NB4 (cell line): ENCODE measurements at regions not wholly inside any gene's neighbourhood (a gene's known extent, or its start where the extent isn't known, plus 50 kb on each side); places are given as distances from the start of the nearest gene placed in this dataset.

ENCODE experiments used
- DNase-seq: peaks from one replicate; pipeline ENCODE4 v3.0.0; 2010; ENCODE audit warnings: low read depth
- H3K4me3 ChIP-seq: one replicate; pipeline ENCODE4 v1.5.1; 2011; ENCODE audit warnings: mild to moderate bottlenecking, low read depth, low read length, moderate library complexity
- MYC ChIP-seq: IDR thresholded peaks from 2 replicates; pipeline ENCODE4 v1.6.1; 2011; ENCODE audit warnings: low read depth, low read length
- POLR2A ChIP-seq: IDR thresholded peaks from 2 replicates; pipeline ENCODE4 v1.6.1; 2011; ENCODE audit warnings: mild to moderate bottlenecking; ENCODE audit not compliant: insufficient read length; ENCODE audit errors: extremely low read depth
- TF ChIP-seq, protein P1 (sequence below): IDR thresholded peaks from one replicate; pipeline ENCODE4 v1.5.1; 2012; ENCODE audit warnings: low read depth, low read length
- TF ChIP-seq, protein P2 (sequence below): IDR thresholded peaks from 2 replicates; pipeline ENCODE4 v1.6.1; 2011; ENCODE audit warnings: low read depth, low read length

DNA sequence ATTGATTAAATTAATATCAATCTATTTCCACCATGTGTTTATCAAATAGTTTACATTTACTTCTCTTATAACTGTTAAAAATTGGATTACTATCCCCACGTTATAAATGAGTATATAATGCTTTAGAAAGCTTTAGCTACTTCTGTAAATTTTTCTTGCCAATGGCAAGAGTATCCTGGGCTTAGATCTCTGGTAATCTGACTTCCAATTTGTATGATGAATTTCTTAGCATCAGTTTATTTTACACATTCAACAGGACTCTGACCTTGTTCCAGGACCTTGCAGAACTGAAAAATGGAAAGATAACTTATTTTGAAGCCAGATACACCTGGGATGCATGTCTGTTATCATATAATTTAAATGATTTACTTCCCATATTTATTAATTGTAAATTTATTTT, 2759.4 kb downstream of the PCDH9 start:
- DNase-seq = no peak
- TF ChIP-seq, protein P1, sequence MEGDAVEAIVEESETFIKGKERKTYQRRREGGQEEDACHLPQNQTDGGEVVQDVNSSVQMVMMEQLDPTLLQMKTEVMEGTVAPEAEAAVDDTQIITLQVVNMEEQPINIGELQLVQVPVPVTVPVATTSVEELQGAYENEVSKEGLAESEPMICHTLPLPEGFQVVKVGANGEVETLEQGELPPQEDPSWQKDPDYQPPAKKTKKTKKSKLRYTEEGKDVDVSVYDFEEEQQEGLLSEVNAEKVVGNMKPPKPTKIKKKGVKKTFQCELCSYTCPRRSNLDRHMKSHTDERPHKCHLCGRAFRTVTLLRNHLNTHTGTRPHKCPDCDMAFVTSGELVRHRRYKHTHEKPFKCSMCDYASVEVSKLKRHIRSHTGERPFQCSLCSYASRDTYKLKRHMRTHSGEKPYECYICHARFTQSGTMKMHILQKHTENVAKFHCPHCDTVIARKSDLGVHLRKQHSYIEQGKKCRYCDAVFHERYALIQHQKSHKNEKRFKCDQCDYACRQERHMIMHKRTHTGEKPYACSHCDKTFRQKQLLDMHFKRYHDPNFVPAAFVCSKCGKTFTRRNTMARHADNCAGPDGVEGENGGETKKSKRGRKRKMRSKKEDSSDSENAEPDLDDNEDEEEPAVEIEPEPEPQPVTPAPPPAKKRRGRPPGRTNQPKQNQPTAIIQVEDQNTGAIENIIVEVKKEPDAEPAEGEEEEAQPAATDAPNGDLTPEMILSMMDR = no peak
- TF ChIP-seq, protein P2, sequence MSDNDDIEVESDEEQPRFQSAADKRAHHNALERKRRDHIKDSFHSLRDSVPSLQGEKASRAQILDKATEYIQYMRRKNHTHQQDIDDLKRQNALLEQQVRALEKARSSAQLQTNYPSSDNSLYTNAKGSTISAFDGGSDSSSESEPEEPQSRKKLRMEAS = no peak
- TF ChIP-seq POLR2A = no peak
- no peak for TF ChIP-seq MYC
- no peak overlapping the region for H3K4me3 ChIP-seq

DNA sequence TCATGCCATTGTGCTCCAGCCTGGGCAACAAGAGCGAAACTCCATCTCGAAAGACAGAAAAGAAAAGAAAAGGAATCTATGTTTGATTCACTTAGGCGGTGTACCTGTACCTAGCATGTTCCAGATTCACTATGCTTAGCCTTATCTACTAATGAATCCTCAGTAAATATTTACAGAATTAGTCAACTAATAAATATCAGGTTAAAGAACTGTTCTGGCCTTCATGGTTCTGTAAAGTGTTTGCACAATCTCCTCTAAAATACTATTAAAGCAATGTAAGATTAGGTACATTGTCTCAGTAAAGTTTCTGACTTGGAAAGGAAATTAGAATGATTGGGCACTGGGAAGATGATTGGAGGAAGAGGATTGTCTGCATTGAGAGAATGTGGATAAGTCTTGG, 2770.4 kb downstream of the PCDH9 start:
- no peak overlapping the region for H3K4me3 ChIP-seq
- no peak for DNase-seq
- TF ChIP-seq POLR2A = no peak
- TF ChIP-seq MYC = no peak
- TF ChIP-seq, protein P2 = no peak
- TF ChIP-seq, protein P1 = no peak

DNA sequence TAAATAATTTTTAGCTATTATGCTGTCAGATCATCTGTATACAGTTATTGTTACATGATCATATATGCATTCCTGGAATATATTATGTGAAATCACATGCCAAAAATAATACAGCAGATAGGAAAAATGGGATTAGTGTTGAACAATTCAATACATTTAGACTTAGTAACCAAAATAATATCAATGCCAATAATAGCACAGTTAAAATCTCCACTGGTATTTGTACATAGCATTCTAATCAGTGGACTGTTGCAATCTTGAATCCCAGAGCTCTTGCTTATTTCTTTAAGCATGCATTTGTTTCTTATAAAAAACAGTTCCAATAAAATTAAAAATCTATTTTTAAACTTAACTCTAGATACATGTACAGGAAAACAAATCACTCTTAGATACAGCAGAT, 2772.2 kb downstream of the PCDH9 start:
- no peak for DNase-seq
- TF ChIP-seq, protein P1 = no peak
- TF ChIP-seq, protein P2 = no peak
- TF ChIP-seq POLR2A = no peak
- TF ChIP-seq MYC = no peak

DNA sequence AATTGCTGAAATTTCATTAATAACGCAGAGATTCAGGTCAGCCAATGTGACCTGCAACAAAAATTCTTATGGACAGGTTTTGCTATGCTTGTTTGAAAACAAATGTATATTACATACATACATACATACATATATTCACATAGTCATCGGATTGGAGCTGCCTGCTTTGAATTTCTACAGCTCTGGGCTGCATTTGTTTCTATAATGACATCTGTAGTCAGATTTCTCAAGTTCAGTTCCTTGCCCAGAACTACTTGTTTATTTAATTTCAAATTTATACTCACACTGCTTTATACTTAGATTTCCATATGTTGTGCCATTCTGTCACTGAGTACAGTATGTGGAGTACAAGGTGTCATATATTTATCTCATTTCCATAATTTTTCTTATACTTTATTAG, 2775.0 kb downstream of the PCDH9 start:
- TF ChIP-seq POLR2A = no peak
- TF ChIP-seq, protein P2 = no peak
- no peak for TF ChIP-seq MYC
- TF ChIP-seq, protein P1 = no peak
- no peak for DNase-seq
- no peak overlapping the region for H3K4me3 ChIP-seq

More for the DNA sequence above, 2772.2 kb downstream of the PCDH9 start:
- H3K4me3 ChIP-seq = no peak overlapping the region

DNA sequence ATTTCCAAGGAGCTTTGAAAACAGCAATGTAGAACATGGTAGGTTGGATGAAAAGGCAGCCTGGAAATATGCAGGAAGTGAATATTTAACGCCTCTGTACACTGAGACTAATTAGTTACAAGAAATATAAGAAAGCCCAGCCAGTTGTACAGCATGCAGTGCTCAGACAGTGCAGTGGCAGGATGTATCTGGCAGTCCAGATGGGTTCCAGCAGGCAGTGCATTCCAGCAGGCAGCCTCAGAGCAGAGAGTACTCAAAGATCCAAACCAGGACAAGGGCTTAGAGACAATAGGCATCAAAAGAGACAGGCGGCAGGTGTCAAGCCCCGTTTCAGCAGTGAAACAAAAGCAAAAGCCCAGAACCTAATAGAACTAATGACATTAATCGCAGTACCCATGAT, 2776.3 kb downstream of the PCDH9 start:
- DNase-seq = no peak
- no peak for TF ChIP-seq POLR2A
- TF ChIP-seq, protein P2 = no peak
- TF ChIP-seq, protein P1 = no peak
- no peak overlapping the region for H3K4me3 ChIP-seq

DNA sequence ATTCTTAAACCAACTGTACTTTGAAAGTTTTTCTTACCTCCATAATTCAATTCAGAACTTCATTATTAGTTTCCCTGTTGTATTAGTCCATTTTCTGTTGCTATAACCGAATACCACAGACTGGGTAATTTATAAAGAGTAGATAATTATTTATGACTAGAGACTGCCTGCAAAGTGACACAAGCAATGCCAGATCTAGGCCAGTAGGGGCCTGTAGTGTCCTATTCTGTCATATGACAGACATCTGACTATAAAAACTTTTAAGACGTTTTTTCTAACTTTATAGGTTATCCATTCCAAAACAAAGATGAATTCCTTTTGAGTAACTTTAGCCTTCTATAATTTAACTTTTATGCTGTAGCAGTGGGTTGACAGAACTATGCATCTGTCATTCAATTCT, 2783.8 kb downstream of the PCDH9 start:
- no peak for TF ChIP-seq MYC
- TF ChIP-seq, protein P1 = peak; percentile 20
- DNase-seq = peak; percentile 2
- no peak overlapping the region for H3K4me3 ChIP-seq
